Sigmoid colon (tissue), 6 donors: ENCODE measurements at regions not wholly inside any gene's neighbourhood (a gene's known extent, or its start where the extent isn't known, plus 50 kb on each side); places are given as distances from the start of the nearest gene placed in this dataset.

Experiments
- DNase-seq: peaks from one replicate; pipeline ENCODE4 v3.0.0-alpha.2; 2019
- H3K27ac ChIP-seq, 4 donors: fragments of 200-600 bp; sonication (generic); one replicate each; pipeline ENCODE4 v1.5.1; 2016 to 2019; ENCODE audit warnings: mild to moderate bottlenecking in 1 of 4
- H3K27me3 ChIP-seq, 3 donors: fragments of 200-600 bp; sonication (generic); one replicate each; pipeline ENCODE4 v1.5.1; 2019; ENCODE audit warnings: mild to moderate bottlenecking in 1 of 3
- H3K36me3 ChIP-seq, 4 donors: fragments of 200-600 bp; sonication (generic); one replicate each; pipeline ENCODE4 v1.5.1; 2016 to 2019
- H3K4me1 ChIP-seq, 4 donors: fragments of 200-600 bp; sonication (generic); one replicate each; pipeline ENCODE4 v1.5.1; 2017 to 2019
- H3K4me3 ChIP-seq, 4 donors: fragments of 200-600 bp; sonication (generic); one replicate each; pipeline ENCODE4 v1.5.1; 2017 to 2019; ENCODE audit warnings: mild to moderate bottlenecking in 2 of 4, moderate library complexity in 1 of 4
- H3K9me3 ChIP-seq, 4 donors: fragments of 200-600 bp in 3 of 4; sonication (generic) in 3 of 4; one replicate each; pipeline versions ENCODE4 v1.5.1 to v1.6.1; 2013 to 2019
- CTCF ChIP-seq, 4 experiments: fragments of 450-650 bp in 3 of 4; fragments of 200-600 bp in 1 of 4; IDR thresholded peaks; one replicate each; pipeline ENCODE4 v1.5.1; 2016 to 2019; ENCODE audit warnings: antibody characterized with exemption in 4 of 4, mild to moderate bottlenecking in 3 of 4, moderate library complexity in 2 of 4
- EP300 ChIP-seq, 4 donors: sonication (generic); formaldehyde crosslinking; IDR thresholded peaks; one replicate each; pipeline ENCODE4 v1.6.1; 2017; ENCODE audit warnings: antibody characterized with exemption in 4 of 4
- POLR2A ChIP-seq, 2 donors: fragments of 450-650 bp; IDR thresholded peaks; one replicate each; pipeline ENCODE4 v1.6.1; 2016; ENCODE audit warnings: antibody characterized with exemption in 2 of 2, mild to moderate bottlenecking in 2 of 2, moderate library complexity in 2 of 2
- POLR2AphosphoS5 ChIP-seq, 4 donors: sonication (generic); formaldehyde crosslinking; IDR thresholded peaks; one replicate each; pipeline ENCODE4 v1.6.1; 2017; ENCODE audit warnings: antibody characterized with exemption in 4 of 4
- WGBS, 2 donors: extraction: QIAGEN DNeasy Blood & Tissue Kit; methylation state at CpG; one replicate each; pipeline ENCODE4 v1.1.7; 2013; 5-methylcytosine and 5-hydroxymethylcytosine counted together
- intact Hi-C: fragments of 100-400 bp; cut with DNase I; formaldehyde crosslinking; loops from one replicate; pipeline ENCODE4 v1.15.1; 2023
- donor health status: healthy with polysubstance abuse.
- donor health status: healthy.

GRCh38 chr2:187951470-187952218 is 340.0 kb upstream of the GULP1 start:
- no peaks in the 10 kb centered on the region for H3K4me1 ChIP-seq
- H3K36me3 ChIP-seq = no peaks in the 10 kb centered on the region
- DNase-seq = no peak
- no peak overlapping the region for H3K27ac ChIP-seq
- intact Hi-C loops = no loop called here
- H3K9me3 ChIP-seq = peaks cover 0 to 5% (median 0%) of the 10 kb centered on the region in 4 donors
- 94 to 95% methylated on average over 32 of the region's 32 CpGs for WGBS, 2 donors
- no peaks in the 10 kb centered on the region for H3K27me3 ChIP-seq
- TF ChIP-seq POLR2AphosphoS5 (IDR thresholded peaks at IDR 0.05) (no peak), CTCF (IDR thresholded peaks at IDR 0.05) (no peak), EP300 (IDR thresholded peaks at IDR 0.05) (no peak), POLR2A (IDR thresholded peaks at IDR 0.05) (no peak)
- H3K4me3 ChIP-seq = no peak overlapping the region

- Histone ChIP-seq H3K4me1 (no peaks in the 10 kb centered on the region), H3K9me3 (peaks cover 0 to 2% (median 0%) of the 10 kb centered on the region in 4 donors), H3K4me3 (no peak overlapping the region), H3K36me3 (no peaks in the 10 kb centered on the region), H3K27ac (no peak overlapping the region), H3K27me3 (no peaks in the 10 kb centered on the region)
- WGBS, 2 donors = 85 to 86% methylated on average over 2 of the region's 2 CpGs
- no peak for DNase-seq
- intact Hi-C loops = no loop called here
- TF ChIP-seq POLR2A (IDR thresholded peaks at IDR 0.05) (no peak), POLR2AphosphoS5 (IDR thresholded peaks at IDR 0.05) (no peak)
These were observed 334.7 kb upstream of the GULP1 start for GRCh38 chr2:187956906-187957534.

- no peak overlapping the region for H3K27ac ChIP-seq
- no peak for TF ChIP-seq CTCF (IDR thresholded peaks at IDR 0.05)
- no peak for TF ChIP-seq EP300 (IDR thresholded peaks at IDR 0.05)
- TF ChIP-seq POLR2A (IDR thresholded peaks at IDR 0.05) = no peak
- no peak for TF ChIP-seq POLR2AphosphoS5 (IDR thresholded peaks at IDR 0.05)
- no peaks in the 10 kb centered on the region for H3K27me3 ChIP-seq
- no peak for DNase-seq
- intact Hi-C loops = no loop called here
- H3K4me1 ChIP-seq = no peaks in the 10 kb centered on the region
- H3K4me3 ChIP-seq = no peak overlapping the region
- H3K9me3 ChIP-seq = no peaks in the 10 kb centered on the region
- H3K36me3 ChIP-seq = no peaks in the 10 kb centered on the region
These were observed 331.9 kb upstream of the GULP1 start for GRCh38 chr2:187959821-187960220.

- TF ChIP-seq CTCF (IDR thresholded peaks at IDR 0.05) = no peak
- no peak for TF ChIP-seq EP300 (IDR thresholded peaks at IDR 0.05)
- Histone ChIP-seq H3K27ac (no peak overlapping the region), H3K9me3 (no peaks in the 10 kb centered on the region), H3K36me3 (no peaks in the 10 kb centered on the region), H3K4me3 (no peak overlapping the region), H3K4me1 (no peaks in the 10 kb centered on the region), H3K27me3 (no peaks in the 10 kb centered on the region)
- no peak for DNase-seq
- 83 to 84% methylated on average over 2 of the region's 2 CpGs for WGBS, 2 donors
- intact Hi-C loops = no loop called here
These were observed 329.1 kb upstream of the GULP1 start for GRCh38 chr2:187962538-187962937.

GRCh38 chr2:187964746-187965145 is 326.9 kb upstream of the GULP1 start:
- TF ChIP-seq POLR2AphosphoS5 (IDR thresholded peaks at IDR 0.05) (no peak), POLR2A (IDR thresholded peaks at IDR 0.05) (no peak), EP300 (IDR thresholded peaks at IDR 0.05) (no peak), CTCF (IDR thresholded peaks at IDR 0.05) (no peak)
- Histone ChIP-seq H3K9me3 (no peaks in the 10 kb centered on the region), H3K4me3 (no peak overlapping the region), H3K4me1 (no peaks in the 10 kb centered on the region), H3K27me3 (no peaks in the 10 kb centered on the region), H3K27ac (no peak overlapping the region), H3K36me3 (no peaks in the 10 kb centered on the region)
- intact Hi-C loops = no loop called here
- 81 to 94% methylated on average over 2 of the region's 2 CpGs for WGBS, 2 donors
- DNase-seq = no peak
